ENCODE measurements at regions not wholly inside any gene's neighbourhood (a gene's known extent, or its start where the extent isn't known, plus 50 kb on each side); places are given as distances from the start of the nearest gene placed in this dataset.

- TF ChIP-seq RNF2 (IDR thresholded peaks at IDR 0.05; ENCODE audit: borderline replicate concordance, low read depth, low read length, missing control alignments, poor library complexity, severe bottlenecking) (no peak), SP2 (IDR thresholded peaks at IDR 0.05; ENCODE audit: low read length) (no peak), BRCA1 (IDR thresholded peaks at IDR 0.05; ENCODE audit: low read depth, low read length) (no peak), SIX5 (IDR thresholded peaks at IDR 0.05; ENCODE audit: low read depth, low read length) (no peak), PHF8 (conservative IDR thresholded peaks at IDR 0.05; ENCODE audit: low read depth, low read length) (no peak), CHD1 (IDR thresholded peaks at IDR 0.05; ENCODE audit: low read depth, low read length) (no peak), EP300 (IDR thresholded peaks at IDR 0.05; ENCODE audit: borderline replicate concordance in 1 of 2, low read depth in 2 of 2, low read length in 2 of 2) (no peak), CTCF (IDR thresholded peaks at IDR 0.05; ENCODE audit: control extremely low read depth in 1 of 3, insufficient read depth in 1 of 3, low read depth in 1 of 3, low read length in 3 of 3) (no peak)
Observed at GRCh38 chr9:89953824-89954615, 349.2 kb downstream of the GADD45G start (continued).

Data from H1 (cell line).